Mesenteric fat pad (tissue), 1 donor: ENCODE measurements at regions not wholly inside any gene's neighbourhood (a gene's known extent, or its start where the extent isn't known, plus 50 kb on each side); places are given as distances from the start of the nearest gene placed in this dataset.

ENCODE experiments used
- DNase-seq: peaks from one replicate; pipeline ENCODE4 v3.0.0-alpha.2; 2020; ENCODE audit warnings: low spot score
- donor health status: DM: yes; HTN: yes; CAD: no.

GRCh38 chr2:120580709-120581108 is 155.0 kb upstream of the GLI2 start:
- DNase-seq, result no peak

GRCh38 chr2:120583121-120583520 is 152.5 kb upstream of the GLI2 start:
- no peak for DNase-seq

- no peak for DNase-seq
These were observed 151.7 kb upstream of the GLI2 start for GRCh38 chr2:120583851-120584570.

GRCh38 chr2:120586507-120587278 is 149.0 kb upstream of the GLI2 start:
- no peak for DNase-seq

GRCh38 chr2:120587279-120587996 is 148.2 kb upstream of the GLI2 start:
- no peak for DNase-seq

GRCh38 chr2:120587997-120588336 is 147.7 kb upstream of the GLI2 start:
- DNase-seq, result no peak

- DNase-seq, result no peak
These were observed 145.7 kb upstream of the GLI2 start for GRCh38 chr2:120589771-120590608.

GRCh38 chr2:120590841-120591240 is 144.8 kb upstream of the GLI2 start:
- no peak for DNase-seq

- no peak for DNase-seq
These were observed 144.1 kb upstream of the GLI2 start for GRCh38 chr2:120591572-120591971.

GRCh38 chr2:120592084-120592483 is 143.6 kb upstream of the GLI2 start:
- no peak for DNase-seq

- no peak for DNase-seq
These were observed 141.6 kb upstream of the GLI2 start for GRCh38 chr2:120593921-120594686.

- no peak for DNase-seq
These were observed 140.6 kb upstream of the GLI2 start for GRCh38 chr2:120594856-120595685.

- no peak for DNase-seq
These were observed 139.9 kb upstream of the GLI2 start for GRCh38 chr2:120595739-120596138.

GRCh38 chr2:120596191-120596811 is 139.4 kb upstream of the GLI2 start:
- DNase-seq, result no peak

- no peak for DNase-seq
These were observed 138.6 kb upstream of the GLI2 start for GRCh38 chr2:120596990-120597594.

GRCh38 chr2:120597595-120598193 is 138.0 kb upstream of the GLI2 start:
- DNase-seq, result no peak

GRCh38 chr2:120598416-120598815 is 137.3 kb upstream of the GLI2 start:
- no peak for DNase-seq

GRCh38 chr2:120599072-120599471 is 136.6 kb upstream of the GLI2 start:
- DNase-seq, result no peak
